ENCODE measurements at regions not wholly inside any gene's neighbourhood (a gene's known extent, or its start where the extent isn't known, plus 50 kb on each side); places are given as distances from the start of the nearest gene placed in this dataset.

GRCh38 chr10:62652564-62652963 lies 152.0 kb upstream of the ADO start:
- TF ChIP-seq CTCF (conservative IDR thresholded peaks at IDR 0.05; ENCODE audit: low read depth, low read length), result no peak
- no peak for DNase-seq (ENCODE audit: low read depth)
- H3K4me3 ChIP-seq (ENCODE audit: low read length), result no peak overlapping the region

- DNase-seq (ENCODE audit: low read depth), result no peak
- H3K4me3 ChIP-seq (ENCODE audit: low read length), result no peak overlapping the region
- TF ChIP-seq CTCF (conservative IDR thresholded peaks at IDR 0.05; ENCODE audit: low read depth, low read length), result no peak
These were observed 151.3 kb upstream of the ADO start for GRCh38 chr10:62653254-62653653.

- no peak for DNase-seq (ENCODE audit: low read depth)
- no peak overlapping the region for H3K4me3 ChIP-seq (ENCODE audit: low read length)
- TF ChIP-seq CTCF (conservative IDR thresholded peaks at IDR 0.05; ENCODE audit: low read depth, low read length), result no peak
These were observed 149.6 kb upstream of the ADO start for GRCh38 chr10:62654966-62655336.

GRCh38 chr10:62655337-62655994 lies 149.1 kb upstream of the ADO start:
- DNase-seq (ENCODE audit: low read depth), result no peak
- no peak overlapping the region for H3K4me3 ChIP-seq (ENCODE audit: low read length)
- no peak for TF ChIP-seq CTCF (conservative IDR thresholded peaks at IDR 0.05; ENCODE audit: low read depth, low read length)

- H3K4me3 ChIP-seq (ENCODE audit: low read length), result no peak overlapping the region
- DNase-seq (ENCODE audit: low read depth), result no peak
- TF ChIP-seq CTCF (conservative IDR thresholded peaks at IDR 0.05; ENCODE audit: low read depth, low read length), result no peak
These were observed 147.2 kb upstream of the ADO start for GRCh38 chr10:62657244-62657835.

- no peak for DNase-seq (ENCODE audit: low read depth)
- no peak overlapping the region for H3K4me3 ChIP-seq (ENCODE audit: low read length)
- TF ChIP-seq CTCF (conservative IDR thresholded peaks at IDR 0.05; ENCODE audit: low read depth, low read length), result no peak
These were observed 146.0 kb upstream of the ADO start for GRCh38 chr10:62658516-62658915.

GRCh38 chr10:62661143-62661542 lies 143.4 kb upstream of the ADO start:
- no peak for DNase-seq (ENCODE audit: low read depth)
- no peak overlapping the region for H3K4me3 ChIP-seq (ENCODE audit: low read length)
- no peak for TF ChIP-seq CTCF (conservative IDR thresholded peaks at IDR 0.05; ENCODE audit: low read depth, low read length)
